ENCODE measurements at regions not wholly inside any gene's neighbourhood (a gene's known extent, or its start where the extent isn't known, plus 50 kb on each side); places are given as distances from the start of the nearest gene placed in this dataset.

GRCh38 chr1:168987923-168988322 is 118.6 kb upstream of the ATP1B1 start:
- no peak overlapping the region for H3K4me3 ChIP-seq (replicated peaks in 1 of 3)
- no peaks in the 10 kb centered on the region for H3K9me3 ChIP-seq
- intact Hi-C loops (cut with DNase I), result no loop called here
- 52 to 61% methylated on average over 2 of the region's 2 CpGs for WGBS, 2 donors
- no peaks in the 10 kb centered on the region for H3K4me1 ChIP-seq
- no peak for TF ChIP-seq CTCF (IDR thresholded peaks at IDR 0.05)
- TF ChIP-seq POLR2A (IDR thresholded peaks at IDR 0.05), result no peak
- H3K27me3 ChIP-seq, result no peaks in the 10 kb centered on the region
- no peaks in the 10 kb centered on the region for H3K36me3 ChIP-seq
- no peak for DNase-seq
- H3K27ac ChIP-seq, result no peak overlapping the region

DNA sequence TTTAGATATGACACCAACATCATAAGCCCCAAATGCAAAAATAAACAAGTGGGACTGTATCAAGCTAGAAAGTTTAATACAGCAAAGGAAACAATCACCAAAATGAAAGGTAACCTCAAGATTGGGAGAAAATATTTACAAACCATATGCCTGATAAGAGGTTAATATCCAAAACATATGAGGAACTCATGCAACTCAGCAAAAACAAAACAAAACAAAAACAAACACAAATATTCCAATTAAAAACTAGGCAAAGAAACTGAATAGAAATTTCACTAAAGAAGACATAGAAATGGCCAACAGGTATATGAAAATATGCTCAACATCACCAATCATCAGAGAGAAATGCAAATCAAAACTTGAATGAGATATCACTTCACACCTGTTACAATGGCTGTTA is 116.5 kb upstream of the ATP1B1 start:
- DNase-seq, result no peak
- intact Hi-C loops (cut with DNase I), result no loop called here

DNA sequence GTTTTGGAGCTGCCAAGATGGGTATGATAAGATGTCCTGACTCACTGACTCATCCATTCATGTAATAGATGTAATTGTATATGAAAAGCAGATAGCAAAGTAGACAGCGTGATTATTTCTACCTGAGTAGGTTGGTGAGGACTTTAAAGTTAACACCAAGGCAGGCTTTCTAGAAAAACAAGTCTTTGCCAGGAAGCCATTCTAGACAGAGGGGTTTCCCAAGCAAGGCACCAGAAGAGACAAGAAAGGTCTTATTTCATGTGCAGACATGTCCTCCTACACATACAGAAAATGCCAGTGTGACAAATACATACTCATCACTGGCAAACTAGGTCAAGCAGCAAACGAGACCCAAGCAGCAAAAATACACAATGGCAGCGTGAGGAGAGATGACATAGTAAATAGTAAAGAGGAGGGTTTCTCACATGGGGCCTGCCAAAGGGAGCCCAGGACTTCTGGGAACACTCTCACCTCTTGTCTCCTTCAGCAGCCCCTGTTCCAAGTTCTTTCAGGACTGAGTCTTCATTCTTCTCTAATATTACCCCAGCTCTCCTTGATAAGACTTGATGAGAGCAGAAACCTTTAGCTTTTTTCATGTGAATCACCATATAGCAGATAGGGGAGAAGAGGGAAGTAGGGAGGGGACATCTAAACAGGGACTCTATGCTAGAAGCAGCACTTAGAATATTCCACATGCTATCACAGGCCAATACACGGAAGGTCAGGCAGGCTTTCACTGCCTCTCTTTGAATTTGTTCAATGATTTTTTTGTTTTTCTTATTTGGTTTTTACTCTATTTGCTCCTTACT is 114.6 kb upstream of the ATP1B1 start:
- TF ChIP-seq POLR2A (IDR thresholded peaks at IDR 0.05), result no peak
- no peak for TF ChIP-seq CTCF (IDR thresholded peaks at IDR 0.05)
- Histone ChIP-seq H3K36me3 (no peaks in the 10 kb centered on the region), H3K9me3 (no peaks in the 10 kb centered on the region), H3K4me3 (replicated peaks in 1 of 3) (no peak overlapping the region), H3K27ac (no peak overlapping the region), H3K27me3 (no peaks in the 10 kb centered on the region), H3K4me1 (no peaks in the 10 kb centered on the region)
- intact Hi-C loops (cut with DNase I), result no loop called here
- WGBS, 2 donors, result 48 to 56% methylated on average over 4 of the region's 4 CpGs
- DNase-seq, result no peak

More for the DNA sequence above, 116.5 kb upstream of the ATP1B1 start:
- Histone ChIP-seq H3K36me3 (no peaks in the 10 kb centered on the region), H3K4me3 (replicated peaks in 1 of 3) (no peak overlapping the region), H3K27ac (no peak overlapping the region), H3K9me3 (no peaks in the 10 kb centered on the region), H3K27me3 (no peaks in the 10 kb centered on the region), H3K4me1 (no peaks in the 10 kb centered on the region)
- TF ChIP-seq POLR2A (IDR thresholded peaks at IDR 0.05) (no peak), CTCF (IDR thresholded peaks at IDR 0.05) (no peak)

GRCh38 chr1:169001353-169001752 is 105.1 kb upstream of the ATP1B1 start:
- Histone ChIP-seq H3K4me3 (replicated peaks in 1 of 3) (no peak overlapping the region), H3K27ac (no peak overlapping the region), H3K27me3 (no peaks in the 10 kb centered on the region), H3K36me3 (no peaks in the 10 kb centered on the region), H3K9me3 (no peaks in the 10 kb centered on the region), H3K4me1 (peaks cover 11 to 12% of the 10 kb centered on the region in 2 donors)
- TF ChIP-seq POLR2A (IDR thresholded peaks at IDR 0.05) (no peak), CTCF (IDR thresholded peaks at IDR 0.05) (no peak)
- DNase-seq, result no peak
- intact Hi-C loops (cut with DNase I), result no loop called here
- WGBS, 2 donors, result 97% methylated on average over 5 of the region's 5 CpGs

- Histone ChIP-seq H3K4me1 (peaks cover 6 to 12% of the 10 kb centered on the region in 2 donors), H3K27me3 (no peaks in the 10 kb centered on the region), H3K27ac (peak overlapping the region; percentile 47 to 66 (median 56)), H3K4me3 (replicated peaks in 1 of 3) (no peak overlapping the region), H3K9me3 (no peaks in the 10 kb centered on the region), H3K36me3 (no peaks in the 10 kb centered on the region)
- WGBS, 2 donors, result 78 to 88% methylated on average over 1 of the region's 1 CpG
- TF ChIP-seq CTCF (IDR thresholded peaks at IDR 0.05), result peak in 1 of 6 experiments; percentile 14
- TF ChIP-seq POLR2A (IDR thresholded peaks at IDR 0.05), result no peak
- peak; percentile 83 to 89 for DNase-seq
- intact Hi-C loops (cut with DNase I), result no loop called here
These were observed 102.5 kb upstream of the ATP1B1 start for GRCh38 chr1:169003864-169004516.
